ENCODE measurements at regions not wholly inside any gene's neighbourhood (a gene's known extent, or its start where the extent isn't known, plus 50 kb on each side); places are given as distances from the start of the nearest gene placed in this dataset.

DNA sequence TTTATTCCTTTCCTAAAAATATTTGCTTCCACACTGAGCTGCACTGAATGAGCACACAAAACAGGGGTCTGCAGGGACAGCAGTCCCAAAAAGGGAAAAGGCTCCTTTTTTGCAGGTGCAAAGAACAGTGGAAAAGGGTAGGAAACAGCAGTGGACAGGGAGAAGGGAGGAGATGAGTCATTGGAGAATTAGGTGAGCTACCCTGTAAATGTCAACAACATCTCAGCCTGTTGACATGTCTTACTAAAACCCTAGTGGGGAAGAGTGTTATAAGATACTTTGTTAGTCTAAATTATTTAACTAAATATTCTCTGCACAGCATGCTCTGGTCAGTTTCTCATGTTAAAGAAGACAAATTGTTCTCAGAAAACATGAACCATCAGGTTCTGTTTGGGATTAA, 151.5 kb upstream of the FBXL4 start:
- H4K8ac ChIP-seq (ENCODE audit: extremely low read depth, insufficient read depth, low read length): no peak overlapping the region
- H3K79me2 ChIP-seq (ENCODE audit: control insufficient read depth in 1 of 2, insufficient read depth in 2 of 2, low read length in 2 of 2): no peaks in the 10 kb centered on the region
- H3K9me3 ChIP-seq (ENCODE audit: insufficient read depth in 2 of 2, low read depth in 1 of 2, low read length in 1 of 2): no peaks in the 10 kb centered on the region
- no peak overlapping the region for H3K4me3 ChIP-seq (ENCODE audit: extremely low read depth in 1 of 4, insufficient read depth in 2 of 4, low read depth in 3 of 4, low read length in 4 of 4)
- no peak overlapping the region for H3K27ac ChIP-seq (ENCODE audit: low read depth, low read length)
- no peak overlapping the region for H3K9ac ChIP-seq (replicated peaks in 1 of 4; ENCODE audit: extremely low read depth in 1 of 4, low read depth in 3 of 4, low read length in 3 of 4)
- no peak overlapping the region for H2BK12ac ChIP-seq (ENCODE audit: low read depth, low read length)
- TF ChIP-seq CEBPB (IDR thresholded peaks at IDR 0.05; ENCODE audit: low read depth, low read length) (no peak), JUN (IDR thresholded peaks at IDR 0.05; ENCODE audit: low read depth, low read length) (no peak), BACH1 (IDR thresholded peaks at IDR 0.05; ENCODE audit: low read length) (no peak), FOSL1 (IDR thresholded peaks at IDR 0.05; ENCODE audit: insufficient read depth, low read depth, low read length) (no peak), NRF1 (IDR thresholded peaks at IDR 0.05; ENCODE audit: low read depth, low read length) (no peak), SP1 (IDR thresholded peaks at IDR 0.05; ENCODE audit: low read depth, low read length) (no peak), CHD1 (IDR thresholded peaks at IDR 0.05; ENCODE audit: low read depth, low read length) (no peak), TBP (IDR thresholded peaks at IDR 0.05; ENCODE audit: low read depth, low read length) (no peak), KDM1A (IDR thresholded peaks at IDR 0.05; ENCODE audit: borderline replicate concordance, low read length) (no peak)
- TF ChIP-seq, protein P1, sequence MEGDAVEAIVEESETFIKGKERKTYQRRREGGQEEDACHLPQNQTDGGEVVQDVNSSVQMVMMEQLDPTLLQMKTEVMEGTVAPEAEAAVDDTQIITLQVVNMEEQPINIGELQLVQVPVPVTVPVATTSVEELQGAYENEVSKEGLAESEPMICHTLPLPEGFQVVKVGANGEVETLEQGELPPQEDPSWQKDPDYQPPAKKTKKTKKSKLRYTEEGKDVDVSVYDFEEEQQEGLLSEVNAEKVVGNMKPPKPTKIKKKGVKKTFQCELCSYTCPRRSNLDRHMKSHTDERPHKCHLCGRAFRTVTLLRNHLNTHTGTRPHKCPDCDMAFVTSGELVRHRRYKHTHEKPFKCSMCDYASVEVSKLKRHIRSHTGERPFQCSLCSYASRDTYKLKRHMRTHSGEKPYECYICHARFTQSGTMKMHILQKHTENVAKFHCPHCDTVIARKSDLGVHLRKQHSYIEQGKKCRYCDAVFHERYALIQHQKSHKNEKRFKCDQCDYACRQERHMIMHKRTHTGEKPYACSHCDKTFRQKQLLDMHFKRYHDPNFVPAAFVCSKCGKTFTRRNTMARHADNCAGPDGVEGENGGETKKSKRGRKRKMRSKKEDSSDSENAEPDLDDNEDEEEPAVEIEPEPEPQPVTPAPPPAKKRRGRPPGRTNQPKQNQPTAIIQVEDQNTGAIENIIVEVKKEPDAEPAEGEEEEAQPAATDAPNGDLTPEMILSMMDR (IDR thresholded peaks at IDR 0.05; ENCODE audit: control extremely low read depth in 1 of 3, insufficient read depth in 1 of 3, low read depth in 1 of 3, low read length in 3 of 3): no peak
- FAIRE-seq: no peak
- H4K5ac ChIP-seq (ENCODE audit: insufficient read length, low read depth, low read length): no peak overlapping the region
- no peak overlapping the region for H4K91ac ChIP-seq (replicated peaks; ENCODE audit: insufficient read length, low read length)
- no peak overlapping the region for H3K4me2 ChIP-seq (ENCODE audit: insufficient read depth in 1 of 2, low read depth in 2 of 2, low read length in 2 of 2)
- no peak overlapping the region for H3K4ac ChIP-seq (replicated peaks; ENCODE audit: insufficient read length, low read depth, low read length)
- no peak overlapping the region for H2AK5ac ChIP-seq (ENCODE audit: low read depth, low read length)
- H2BK5ac ChIP-seq (ENCODE audit: low read depth, low read length): no peak overlapping the region
- no peak for DNase-seq (ENCODE audit: low read depth in 1 of 2, low spot score in 2 of 2)
- no peak overlapping the region for H3K18ac ChIP-seq (ENCODE audit: extremely low read depth, low read length)
- CTCF ChIA-PET (ENCODE audit: partially characterized antibody): no interaction called here
- no peak overlapping the region for H2BK20ac ChIP-seq (ENCODE audit: low read length)
- H3K23me2 ChIP-seq (ENCODE audit: low read depth, low read length): no peaks in the 10 kb centered on the region
- no peaks in the 10 kb centered on the region for H3K36me3 ChIP-seq (ENCODE audit: control insufficient read depth in 2 of 4, insufficient read depth in 4 of 4, low read length in 3 of 4)
- no peaks in the 10 kb centered on the region for H3K4me1 ChIP-seq (replicated peaks in 1 of 4; ENCODE audit: control insufficient read depth in 3 of 4, insufficient read depth in 4 of 4, low read length in 3 of 4)
- H3K79me1 ChIP-seq (ENCODE audit: low read depth, low read length): no peaks in the 10 kb centered on the region
- H2BK120ac ChIP-seq (replicated peaks; ENCODE audit: low read depth, low read length): no peak overlapping the region
- POLR2A ChIA-PET (ENCODE audit: partially characterized antibody): no interaction called here
- H3K27me3 ChIP-seq (replicated peaks in 1 of 4; ENCODE audit: control insufficient read depth in 3 of 4, extremely low read depth in 1 of 4, insufficient read depth in 3 of 4, low read length in 3 of 4): no peaks in the 10 kb centered on the region
- no peak overlapping the region for H2BK15ac ChIP-seq (ENCODE audit: low read length)
- H2AFZ ChIP-seq (ENCODE audit: low read length): no peak overlapping the region
- no peak overlapping the region for H3K14ac ChIP-seq (ENCODE audit: insufficient read length)
- H4K20me1 ChIP-seq (replicated peaks in 1 of 2; ENCODE audit: control insufficient read depth in 1 of 2, insufficient read depth in 2 of 2, low read length in 2 of 2): no peaks in the 10 kb centered on the region
- H3K23ac ChIP-seq (ENCODE audit: insufficient read length): no peak overlapping the region
- H3K56ac ChIP-seq (replicated peaks; ENCODE audit: insufficient read length, low read depth, low read length): no peak overlapping the region
